ENCODE measurements at regions not wholly inside any gene's neighbourhood (a gene's known extent, or its start where the extent isn't known, plus 50 kb on each side); places are given as distances from the start of the nearest gene placed in this dataset.
A peak's percentile ranks its signal among the peaks of the same experiment; 100 is the strongest.

- DNase-seq = peak; percentile 43
- H3K4me1 ChIP-seq (ENCODE audit: low read length) = peaks cover 26% of the 10 kb centered on the region
- no peaks in the 10 kb centered on the region for H3K36me3 ChIP-seq (replicated peaks; ENCODE audit: insufficient read depth, low read length)
- 0 out of 2 replicates have a peak, but pooled peaks cover 6% of the 10 kb centered on the region for H3F3A ChIP-seq (ENCODE audit: insufficient read depth, low read length)
- H3K9me2 ChIP-seq (replicated peaks; ENCODE audit: insufficient read depth, low read length) = no peaks in the 10 kb centered on the region
- no peaks in the 10 kb centered on the region for H3K9me3 ChIP-seq (replicated peaks; ENCODE audit: insufficient read depth, low read length)
- peak overlapping the region; percentile 6; the same call in 1 of the 2 replicates for H3K4me2 ChIP-seq (ENCODE audit: low read depth, low read length)
- no peaks in the 10 kb centered on the region for H4K20me1 ChIP-seq (ENCODE audit: insufficient read depth, low read length)
- H3K27ac ChIP-seq (ENCODE audit: low read length) = peak overlapping the region; percentile 65; the same call in 1 of the 2 replicates
- no peaks in the 10 kb centered on the region for H3K79me2 ChIP-seq (ENCODE audit: low read length)
- H3K4me3 ChIP-seq (ENCODE audit: low read length) = no peak overlapping the region
- TF ChIP-seq CTCF (IDR thresholded peaks at IDR 0.05; ENCODE audit: low read length) = no peak
- TF ChIP-seq EZH2 (optimal IDR thresholded peaks at IDR 0.05; ENCODE audit: low read depth, low read length) = no peak
- TF ChIP-seq EZH2phosphoT487 (IDR thresholded peaks at IDR 0.05; ENCODE audit: low read length) = no peak
- peak overlapping the region; percentile 32 for H2AFZ ChIP-seq (ENCODE audit: low read length)
- no peaks in the 10 kb centered on the region for H3K27me3 ChIP-seq (replicated peaks; ENCODE audit: insufficient read depth, low read length)
- no peak overlapping the region for H3K9ac ChIP-seq (ENCODE audit: low read length)
These were observed 185.8 kb downstream of the DUSP6 start for GRCh38 chr12:89166525-89166934.

- Histone ChIP-seq H3K27me3 (replicated peaks; ENCODE audit: insufficient read depth, low read length) (no peaks in the 10 kb centered on the region), H3K4me2 (ENCODE audit: low read depth, low read length) (peak overlapping the region; percentile 6; the same call in 1 of the 2 replicates), H3F3A (ENCODE audit: insufficient read depth, low read length) (0 out of 2 replicates have a peak, but pooled peaks cover 6% of the 10 kb centered on the region), H3K9me2 (replicated peaks; ENCODE audit: insufficient read depth, low read length) (no peaks in the 10 kb centered on the region), H3K9me3 (replicated peaks; ENCODE audit: insufficient read depth, low read length) (no peaks in the 10 kb centered on the region), H2AFZ (ENCODE audit: low read length) (no peak overlapping the region), H3K36me3 (replicated peaks; ENCODE audit: insufficient read depth, low read length) (no peaks in the 10 kb centered on the region), H3K79me2 (ENCODE audit: low read length) (no peaks in the 10 kb centered on the region), H3K9ac (ENCODE audit: low read length) (no peak overlapping the region), H3K4me1 (ENCODE audit: low read length) (peaks cover 26% of the 10 kb centered on the region), H3K27ac (ENCODE audit: low read length) (peak overlapping the region; percentile 65; the same call in 1 of the 2 replicates), H3K4me3 (ENCODE audit: low read length) (no peak overlapping the region), H4K20me1 (ENCODE audit: insufficient read depth, low read length) (no peaks in the 10 kb centered on the region)
- no peak for DNase-seq
- TF ChIP-seq EZH2 (optimal IDR thresholded peaks at IDR 0.05; ENCODE audit: low read depth, low read length) (no peak), CTCF (IDR thresholded peaks at IDR 0.05; ENCODE audit: low read length) (no peak), EZH2phosphoT487 (IDR thresholded peaks at IDR 0.05; ENCODE audit: low read length) (no peak)
These were observed 186.2 kb downstream of the DUSP6 start for GRCh38 chr12:89166121-89166520.

- no peak for DNase-seq
- Histone ChIP-seq H3K4me2 (ENCODE audit: low read depth, low read length) (no peak overlapping the region), H3K9me2 (replicated peaks; ENCODE audit: insufficient read depth, low read length) (no peaks in the 10 kb centered on the region), H3K9ac (ENCODE audit: low read length) (no peak overlapping the region), H3K27me3 (replicated peaks; ENCODE audit: insufficient read depth, low read length) (no peaks in the 10 kb centered on the region), H3K27ac (ENCODE audit: low read length) (no peak overlapping the region), H3K36me3 (replicated peaks; ENCODE audit: insufficient read depth, low read length) (no peaks in the 10 kb centered on the region), H3F3A (ENCODE audit: insufficient read depth, low read length) (0 out of 2 replicates have a peak, but pooled peaks cover 6% of the 10 kb centered on the region), H2AFZ (ENCODE audit: low read length) (no peak overlapping the region), H3K4me1 (ENCODE audit: low read length) (peaks cover 27% of the 10 kb centered on the region), H3K9me3 (replicated peaks; ENCODE audit: insufficient read depth, low read length) (no peaks in the 10 kb centered on the region), H3K79me2 (ENCODE audit: low read length) (no peaks in the 10 kb centered on the region), H4K20me1 (ENCODE audit: insufficient read depth, low read length) (no peaks in the 10 kb centered on the region), H3K4me3 (ENCODE audit: low read length) (no peak overlapping the region)
- TF ChIP-seq EZH2phosphoT487 (IDR thresholded peaks at IDR 0.05; ENCODE audit: low read length) (no peak), EZH2 (optimal IDR thresholded peaks at IDR 0.05; ENCODE audit: low read depth, low read length) (no peak), CTCF (IDR thresholded peaks at IDR 0.05; ENCODE audit: low read length) (no peak)
These were observed 186.6 kb downstream of the DUSP6 start for GRCh38 chr12:89165703-89166102.

Data from MM.1S (cell line).